HG02840 (cell line): ENCODE measurements at regions not wholly inside any gene's neighbourhood (a gene's known extent, or its start where the extent isn't known, plus 50 kb on each side); places are given as distances from the start of the nearest gene placed in this dataset.

Experiments used
- ATAC-seq: cut with Tn5 transposase; IDR thresholded peaks from one replicate; pipeline ENCODE4 v1.9.1; 2021; ENCODE audit warnings: mild to moderate bottlenecking, moderate library complexity, moderate number of reproducible peaks; ENCODE audit not compliant: unreplicated experiment, low FRiP score

DNA sequence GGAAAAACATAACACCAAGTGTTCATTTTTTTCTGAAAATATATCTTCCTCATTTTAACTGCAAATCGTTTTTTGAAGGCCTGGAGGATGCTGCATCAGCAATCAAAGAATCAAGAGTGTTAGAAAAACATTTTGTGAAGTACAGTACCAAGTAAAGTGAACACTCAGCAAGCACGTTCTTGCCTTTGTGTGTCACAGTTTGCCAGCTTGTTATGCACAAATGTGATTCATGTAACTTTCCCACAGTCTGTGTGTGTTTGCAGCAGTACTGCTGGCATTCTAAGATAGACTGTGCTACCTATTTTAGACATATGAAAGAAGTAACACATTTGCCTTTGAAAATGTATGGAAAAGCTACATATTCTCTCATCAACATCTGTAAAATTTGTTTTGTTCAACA is 1617.7 kb downstream of the RPA4 start:
- ATAC-seq = no peak

DNA sequence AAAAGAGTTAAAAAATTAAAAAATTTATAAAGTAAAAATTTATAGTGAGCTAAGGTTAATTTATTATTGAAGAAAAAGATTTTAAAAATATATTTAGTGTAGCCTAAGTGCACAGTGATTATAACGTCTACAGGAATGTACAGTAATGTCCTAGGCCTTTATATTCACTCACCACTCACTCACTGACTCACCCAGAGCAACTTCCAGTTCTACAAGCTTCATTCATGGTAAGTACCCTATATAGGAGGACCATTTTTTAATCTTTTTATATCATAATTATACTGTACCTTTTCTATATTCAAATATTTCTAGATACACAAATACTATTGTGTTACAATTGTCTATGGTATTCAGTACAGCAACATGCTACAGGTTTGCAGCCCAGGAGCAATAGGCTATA is 1623.2 kb downstream of the RPA4 start:
- ATAC-seq = no peak

DNA sequence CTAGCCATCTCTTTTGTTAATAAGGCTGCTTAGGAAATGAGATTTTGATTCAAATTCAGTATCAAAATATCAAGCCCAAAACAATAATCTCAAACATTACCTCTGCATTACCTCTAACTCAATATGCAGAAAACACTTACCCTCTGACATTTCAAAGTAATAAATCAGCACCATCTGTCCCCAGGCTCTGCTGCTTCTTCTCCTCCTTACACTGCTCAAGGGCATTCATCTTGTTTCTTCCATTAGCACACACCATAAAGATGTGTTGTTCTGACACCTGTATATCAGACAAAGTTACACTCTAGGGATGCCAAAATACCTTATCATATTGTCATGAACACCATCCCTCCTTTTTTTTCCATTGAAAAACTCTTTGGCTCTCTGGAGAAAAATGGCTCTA is 1630.3 kb downstream of the RPA4 start:
- no peak for ATAC-seq

DNA sequence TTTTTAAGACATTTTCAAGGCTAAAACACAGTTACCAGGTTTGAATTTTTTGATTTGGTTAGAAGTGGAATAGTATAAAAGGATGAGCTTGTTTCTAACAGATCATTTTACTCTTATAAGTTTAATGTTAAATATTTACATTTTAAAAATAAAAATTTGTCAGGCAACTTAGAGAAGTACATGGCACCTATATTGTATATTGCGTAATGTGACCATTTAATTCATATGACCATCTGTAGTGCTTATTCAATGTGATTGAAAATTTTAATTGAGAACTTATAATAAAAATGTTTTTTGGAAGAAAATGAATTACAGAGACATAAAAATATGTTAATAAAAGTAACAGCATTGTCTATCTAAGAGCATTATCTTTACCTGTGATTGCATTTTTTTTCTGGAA is 1632.4 kb downstream of the RPA4 start:
- ATAC-seq = no peak

DNA sequence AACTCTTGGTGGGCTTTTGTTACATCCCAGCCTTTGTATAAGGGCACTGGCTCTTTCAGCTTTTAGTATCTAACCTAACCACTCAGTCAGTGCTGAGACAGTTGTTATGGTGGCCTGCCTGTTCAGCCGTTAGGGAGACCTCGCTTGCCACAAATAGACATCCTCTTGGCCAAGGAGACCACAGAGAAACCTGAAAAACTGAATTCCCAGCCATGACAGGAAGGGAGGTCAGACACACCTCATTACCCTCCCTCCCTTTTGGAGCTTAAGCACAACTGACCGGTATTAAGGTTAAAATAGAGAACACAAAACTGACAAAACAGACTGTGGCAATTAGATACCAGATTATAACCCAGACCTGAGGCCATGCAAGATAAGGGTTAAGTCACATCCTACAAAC is 1639.3 kb downstream of the RPA4 start:
- ATAC-seq = no peak

DNA sequence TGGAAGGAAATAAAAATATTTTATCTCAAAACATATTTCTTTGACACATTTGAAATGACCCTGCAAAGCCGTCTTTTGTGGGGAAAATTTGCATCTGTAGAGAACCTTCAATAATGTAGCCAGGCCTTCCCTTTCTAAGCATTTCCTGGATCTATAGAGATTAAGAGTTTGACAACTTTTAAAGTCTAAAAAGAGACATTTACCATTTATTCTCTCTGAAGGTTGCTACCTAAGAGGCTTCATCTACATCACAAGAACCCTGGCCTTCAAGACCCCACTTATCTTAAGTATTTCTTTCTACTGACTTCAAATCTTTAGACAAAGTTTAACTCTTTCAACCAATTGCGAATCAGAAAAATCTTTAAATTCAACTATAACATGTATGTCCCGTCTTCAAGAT is 1639.8 kb downstream of the RPA4 start:
- ATAC-seq = no peak

DNA sequence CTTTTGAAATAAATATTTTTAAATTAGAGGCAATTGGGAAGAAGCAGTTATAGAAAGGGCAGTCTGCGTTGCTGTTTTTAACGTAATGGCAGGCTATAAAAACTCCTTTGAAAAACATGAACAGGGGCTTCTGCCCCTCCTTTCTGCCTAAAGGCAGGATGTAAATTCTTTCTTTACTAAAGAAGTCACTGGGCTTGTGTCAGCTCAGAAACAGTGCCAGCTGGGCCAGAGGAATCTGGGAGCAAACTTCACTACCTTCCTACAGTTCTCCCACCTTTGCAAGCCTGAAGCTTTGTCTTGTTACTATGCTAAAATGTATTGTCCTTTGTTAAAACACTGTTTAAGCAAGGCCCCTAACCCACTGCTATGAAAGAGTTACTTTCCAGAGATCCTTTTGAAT is 1664.8 kb downstream of the RPA4 start:
- no peak for ATAC-seq

DNA sequence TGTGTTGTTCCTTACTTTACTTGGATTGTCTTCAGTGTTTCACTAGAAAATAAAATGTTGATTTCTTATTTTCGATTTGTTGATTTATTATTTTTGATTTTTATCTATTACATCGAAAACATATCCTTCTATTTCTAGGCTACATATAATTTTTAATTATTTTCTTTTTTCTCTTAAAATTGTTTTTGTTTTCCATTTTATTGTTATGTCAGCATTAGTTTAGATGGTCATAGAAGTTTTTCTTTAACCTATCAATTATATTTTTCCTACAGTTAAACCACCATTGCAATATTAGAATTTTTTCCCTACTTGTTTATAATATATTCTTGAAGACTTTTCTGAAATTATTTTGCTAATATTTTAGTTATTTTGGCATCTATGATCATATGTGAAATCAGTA is 1685.1 kb downstream of the RPA4 start:
- no peak for ATAC-seq

DNA sequence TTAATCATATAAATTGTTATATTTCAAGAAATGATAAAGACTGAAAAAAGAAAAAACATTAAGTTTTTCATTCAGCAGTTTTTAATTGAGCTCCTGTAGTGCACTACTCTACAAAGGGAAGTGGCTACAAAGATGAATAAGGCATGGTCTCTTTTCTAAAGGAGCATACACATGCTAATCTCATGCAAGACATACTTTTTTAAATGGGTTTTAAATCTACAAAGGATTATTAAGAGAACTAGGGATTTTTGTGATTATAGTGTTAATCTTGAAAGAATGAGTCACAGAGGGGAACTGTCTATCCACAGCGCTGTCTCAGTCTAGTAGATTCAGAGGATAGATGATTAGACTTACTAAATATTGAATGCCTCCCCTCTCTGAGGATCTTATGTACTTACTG is 1722.2 kb downstream of the RPA4 start:
- no peak for ATAC-seq

DNA sequence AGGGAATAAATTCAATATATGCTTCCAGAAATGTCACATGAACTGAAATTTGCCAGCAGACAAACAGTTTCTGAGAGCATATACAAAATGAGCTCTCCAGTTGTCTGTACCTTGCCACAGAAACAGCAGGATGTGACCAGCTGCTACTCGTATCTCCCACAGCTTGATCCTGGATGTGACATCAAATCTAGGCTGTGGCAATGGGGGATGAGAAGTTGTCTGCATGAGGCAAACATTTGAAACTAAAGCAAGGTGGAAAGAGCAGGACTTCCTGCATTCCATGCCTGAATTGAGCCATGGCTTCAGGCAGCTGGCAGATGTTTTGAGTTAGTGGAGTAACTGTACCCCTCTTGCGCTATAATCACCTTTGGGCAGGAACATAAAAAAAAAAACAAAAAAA is 1724.0 kb downstream of the RPA4 start:
- ATAC-seq = no peak

DNA sequence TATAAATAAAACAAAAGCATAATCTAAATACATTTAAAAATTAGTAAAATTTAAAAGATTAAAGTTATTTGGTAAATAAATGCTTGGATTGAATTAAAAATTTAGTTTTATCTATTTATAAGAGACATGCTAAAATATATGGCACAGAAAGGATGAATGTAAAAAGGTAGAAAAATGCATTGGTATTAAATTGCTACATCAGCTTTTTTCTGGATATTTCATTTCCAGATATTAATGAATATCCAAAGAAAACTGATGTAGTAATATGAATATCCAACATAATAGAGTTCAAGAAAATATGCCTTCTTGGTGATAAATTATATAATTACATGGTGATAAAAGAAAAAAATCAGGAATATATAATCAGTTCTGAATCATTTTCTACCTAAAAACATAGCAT is 1743.9 kb downstream of the RPA4 start:
- ATAC-seq = no peak

DNA sequence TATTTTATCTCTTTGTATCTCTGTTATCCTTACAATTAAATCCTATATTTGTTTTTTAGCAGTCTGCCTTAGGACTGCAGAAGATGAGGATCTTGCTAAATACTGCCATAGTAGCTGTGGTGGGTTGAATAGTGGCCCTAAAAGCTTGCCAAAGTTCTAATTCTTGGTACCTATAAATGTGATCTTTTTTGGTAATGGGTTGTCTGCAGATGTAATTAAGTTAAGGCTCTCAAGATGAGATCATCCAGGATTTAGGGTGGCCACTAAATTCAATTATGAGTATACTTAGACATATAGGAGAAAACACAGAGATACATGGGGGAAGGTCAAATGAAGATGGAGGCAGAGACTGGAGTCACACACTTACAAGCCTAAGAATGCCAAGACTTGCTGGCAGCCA is 1753.7 kb downstream of the RPA4 start:
- ATAC-seq = no peak

DNA sequence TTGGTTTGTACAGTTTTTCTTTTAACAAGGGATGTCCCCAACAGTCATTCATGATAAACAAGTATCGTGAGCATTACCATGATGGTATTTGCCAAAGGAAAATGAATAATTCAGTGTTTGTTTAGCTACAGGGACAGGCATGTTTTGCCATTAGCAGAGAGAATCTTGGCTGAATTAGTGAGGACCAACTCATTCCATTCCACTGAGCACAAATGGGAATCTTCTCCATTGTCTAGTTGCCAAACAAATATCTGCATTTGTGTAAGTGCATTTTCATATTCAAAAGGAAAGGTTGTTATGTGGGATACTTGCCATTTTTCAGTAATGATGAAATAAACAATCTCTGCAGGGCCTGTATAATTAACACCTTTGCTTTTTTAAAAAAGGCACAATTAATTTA is 1762.6 kb downstream of the RPA4 start:
- no peak for ATAC-seq

DNA sequence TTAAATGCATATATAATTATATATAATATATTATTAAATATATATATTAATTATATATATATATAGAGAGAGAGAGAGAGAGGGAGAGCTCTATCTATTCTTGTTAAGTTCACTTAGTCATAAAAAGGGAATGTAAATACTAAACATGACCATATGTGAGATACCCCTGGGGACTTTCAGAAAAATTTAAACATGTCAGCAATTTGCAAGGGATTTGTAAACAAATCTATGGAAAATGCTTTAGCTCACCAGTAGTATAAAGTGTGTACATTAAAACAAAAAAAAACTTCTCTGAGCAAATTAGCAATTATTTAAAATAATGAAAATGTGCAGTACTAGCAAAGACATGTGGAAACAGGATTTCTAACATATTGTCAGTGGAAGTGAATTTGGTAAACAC is 1755.5 kb downstream of the PCDH19 start:
- no peak for ATAC-seq
